GM21723 (cell line): ENCODE measurements at regions not wholly inside any gene's neighbourhood (a gene's known extent, or its start where the extent isn't known, plus 50 kb on each side); places are given as distances from the start of the nearest gene placed in this dataset.
"Not testable (repeated sequence)": the region's sequence is repeated elsewhere in the genome, so short reads cannot be mapped to it uniquely, and the experiment has no call there.

Experiments
- ATAC-seq: cut with Tn5 transposase; IDR thresholded peaks from one replicate; pipeline ENCODE4 v1.9.1; 2021; ENCODE audit warnings: mild to moderate bottlenecking, moderate library complexity; ENCODE audit not compliant: unreplicated experiment

DNA sequence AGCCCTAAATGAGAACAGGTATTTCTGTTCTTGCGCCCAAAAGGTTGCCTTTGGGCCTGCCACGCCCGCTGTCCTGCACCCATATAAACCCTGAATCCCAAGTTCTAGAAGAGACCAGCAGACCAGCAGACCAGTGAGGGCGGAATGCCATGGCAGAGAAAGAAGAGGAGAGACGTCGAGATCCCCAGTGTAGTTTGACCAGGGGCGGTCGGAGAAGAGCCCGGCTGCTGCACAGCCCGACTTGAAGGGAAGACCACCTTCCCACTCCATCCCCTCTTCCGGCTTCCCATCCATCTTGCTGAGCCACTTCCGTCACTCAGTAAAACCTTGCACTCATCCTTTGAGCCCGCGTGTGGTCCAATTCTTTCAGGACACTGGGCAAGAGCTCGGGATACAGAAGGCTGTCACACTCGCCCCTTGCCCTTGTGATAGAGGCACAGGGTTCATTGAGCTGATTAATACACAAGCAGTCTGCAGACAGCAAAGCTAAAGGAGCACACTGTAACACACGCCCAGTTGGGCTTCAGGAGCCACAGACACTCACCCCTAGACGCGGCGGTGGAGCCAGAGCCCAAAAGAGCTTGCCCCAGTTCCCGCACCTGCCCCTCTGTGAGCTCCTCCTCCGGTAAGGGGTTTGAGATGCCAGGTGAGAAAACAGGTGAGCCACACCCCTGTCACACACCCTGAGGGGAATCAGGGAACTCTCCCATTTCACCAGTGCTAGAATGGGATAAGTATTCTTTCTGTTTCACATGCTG lies 230.8 kb downstream of the PCDH10 start:
- no peak for ATAC-seq

DNA sequence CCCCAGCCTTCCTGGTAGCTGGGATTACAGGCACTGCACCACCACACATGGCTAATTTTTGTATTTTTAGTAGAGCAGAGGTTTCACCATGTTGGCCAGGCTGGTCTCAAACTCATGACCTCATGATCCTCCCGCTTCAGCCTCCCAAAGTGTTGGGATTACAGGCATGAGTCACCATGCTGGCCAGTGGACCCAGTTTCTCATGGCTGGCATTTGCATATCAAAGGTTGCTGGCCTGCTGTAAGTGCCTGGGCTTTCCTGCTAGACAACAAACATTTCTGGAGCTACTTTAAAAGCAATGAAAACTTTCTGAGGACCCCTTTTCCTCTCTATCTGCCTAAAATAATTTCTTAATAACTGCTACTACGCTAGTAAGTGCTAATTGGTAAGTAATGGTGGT lies 228.2 kb downstream of the PCDH10 start:
- ATAC-seq, result no peak

DNA sequence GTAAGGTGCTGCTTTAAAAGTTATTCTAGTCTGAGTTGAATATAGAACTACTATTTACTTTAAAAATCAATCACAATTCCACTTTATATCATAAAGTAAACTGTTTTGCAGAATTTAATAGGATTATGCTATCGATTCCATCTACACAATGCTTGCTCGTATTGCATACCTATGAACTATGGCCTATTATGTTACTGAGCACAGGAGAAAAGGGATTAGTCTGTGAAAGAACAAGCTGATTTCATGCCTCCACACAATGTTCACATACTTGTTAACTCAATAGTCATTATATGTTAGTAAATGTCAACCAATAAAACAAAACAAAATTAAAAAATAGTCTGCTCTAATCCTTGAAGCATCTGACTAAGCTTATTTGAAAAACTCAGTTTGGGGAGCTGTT lies 223.6 kb downstream of the PCDH10 start:
- ATAC-seq, result no peak

DNA sequence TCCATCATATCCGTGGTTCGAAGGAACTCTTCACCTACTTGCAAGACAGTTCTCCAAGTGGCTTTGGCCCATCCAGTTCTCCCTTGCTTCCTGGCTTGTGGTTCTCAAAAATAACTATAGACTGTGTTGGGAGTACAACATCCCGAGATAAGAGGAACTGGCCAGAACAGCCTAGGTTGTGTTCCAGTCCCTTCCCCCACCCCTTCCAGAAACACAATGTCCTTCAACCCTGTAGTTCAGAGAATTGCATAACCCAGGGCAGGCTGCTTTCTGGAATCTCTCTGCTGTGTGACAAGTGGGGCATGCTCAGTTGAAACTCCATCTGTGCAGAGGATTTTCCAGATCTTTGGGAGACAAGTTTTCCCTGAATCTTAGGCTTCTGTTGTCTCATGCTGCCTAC lies 206.5 kb downstream of the PCDH10 start:
- ATAC-seq, result no peak

DNA sequence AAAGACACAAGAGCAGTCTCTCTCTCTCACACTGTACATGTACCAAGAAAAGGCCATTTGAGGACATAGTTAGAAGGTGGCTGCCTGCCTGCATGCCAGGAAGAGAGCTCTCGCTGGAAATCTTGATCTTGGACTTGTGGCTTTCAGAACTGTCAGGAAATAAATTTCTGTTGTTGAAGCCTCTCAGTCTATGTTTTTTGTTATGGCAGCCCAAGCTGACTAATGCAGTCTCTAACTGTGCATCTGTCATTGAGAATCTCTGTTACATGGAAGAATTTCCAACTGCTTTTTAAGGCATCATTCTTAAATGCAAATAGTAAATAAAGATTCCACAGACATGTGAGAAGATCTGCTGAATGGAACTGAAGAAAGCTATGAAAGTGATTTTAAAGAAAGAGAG lies 198.3 kb downstream of the PCDH10 start:
- no peak for ATAC-seq

DNA sequence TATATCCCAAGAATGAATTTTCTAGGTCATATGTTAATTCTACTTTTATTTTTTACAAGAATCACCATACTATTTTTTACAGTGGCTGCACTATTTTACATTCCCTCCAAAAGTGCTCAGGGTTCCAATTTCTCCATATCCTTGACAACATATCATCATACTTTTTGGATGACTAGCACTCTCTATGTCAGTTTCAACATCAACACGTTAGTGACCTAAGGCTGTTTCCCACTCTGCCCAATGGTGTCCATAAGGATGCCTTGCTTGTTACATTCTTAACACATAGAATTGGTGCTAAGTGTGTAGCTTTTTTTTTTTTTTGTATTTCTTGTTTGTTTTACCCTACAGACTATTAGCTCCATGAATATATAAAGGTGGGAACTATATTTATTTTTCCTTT lies 175.4 kb downstream of the PCDH10 start:
- ATAC-seq, result no peak

DNA sequence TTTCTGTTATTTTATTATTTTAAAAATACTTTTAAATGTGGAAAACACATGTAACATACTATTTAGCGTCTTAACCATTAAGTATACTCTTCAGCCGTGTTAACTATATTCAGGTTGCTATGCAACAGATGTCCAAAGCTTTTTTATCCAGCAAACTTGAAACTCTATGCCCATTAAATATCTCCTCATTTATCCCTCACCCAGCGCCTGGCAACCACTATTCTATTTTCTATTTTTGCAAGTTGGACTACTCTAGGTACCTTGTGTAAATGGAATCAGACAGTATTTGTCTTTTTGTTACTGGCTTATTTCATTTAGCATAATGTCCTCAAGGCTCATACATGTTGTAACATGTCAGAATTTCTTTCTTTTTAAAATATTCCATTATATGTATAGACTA lies 174.6 kb downstream of the PCDH10 start:
- no peak for ATAC-seq

DNA sequence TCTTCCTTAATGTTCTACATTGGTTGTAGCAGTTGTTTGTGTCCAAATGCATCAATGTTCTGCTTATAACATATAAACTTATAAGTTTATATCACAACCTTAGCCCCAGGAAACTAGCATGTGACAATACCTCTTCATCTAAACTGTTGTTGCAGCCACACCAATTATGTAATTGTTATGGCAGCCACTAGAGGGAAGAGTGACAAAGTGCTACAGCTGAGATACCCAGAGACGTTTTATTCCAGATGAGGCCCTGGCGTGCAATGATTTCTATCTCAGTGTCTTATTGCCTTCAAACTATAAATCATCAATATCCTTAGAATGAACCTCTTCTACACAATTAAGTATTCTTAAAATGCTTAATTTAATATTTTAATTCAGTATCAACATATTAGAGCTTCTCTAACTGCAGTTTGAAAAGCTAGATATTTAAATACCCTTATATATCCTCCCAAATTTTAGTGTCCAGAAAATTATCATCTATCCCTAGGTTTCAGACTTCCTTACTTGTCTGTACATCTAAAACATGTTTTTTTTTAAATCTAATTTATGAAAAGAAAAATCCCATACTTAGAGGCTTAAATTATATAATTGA lies 171.6 kb downstream of the PCDH10 start:
- ATAC-seq, result peak; percentile 70

DNA sequence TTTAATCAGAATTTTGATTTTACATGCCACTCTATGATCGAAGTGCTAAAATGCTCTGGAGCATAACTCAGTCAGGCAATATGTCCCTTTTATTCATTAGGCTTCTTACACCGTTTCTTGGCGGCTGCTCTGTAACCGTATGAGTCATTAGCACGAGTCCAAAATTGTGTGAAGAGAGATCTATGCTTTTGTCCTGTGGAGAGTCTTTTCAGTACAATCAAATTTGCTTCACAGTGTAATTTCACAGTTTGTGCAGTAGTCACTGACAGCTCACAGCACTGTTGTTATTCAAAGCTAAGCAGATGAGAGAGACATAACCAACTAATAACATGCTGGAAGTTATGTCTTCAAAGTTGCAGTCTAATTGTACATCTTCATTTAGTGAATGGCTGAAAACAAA lies 167.8 kb downstream of the PCDH10 start:
- no peak for ATAC-seq

DNA sequence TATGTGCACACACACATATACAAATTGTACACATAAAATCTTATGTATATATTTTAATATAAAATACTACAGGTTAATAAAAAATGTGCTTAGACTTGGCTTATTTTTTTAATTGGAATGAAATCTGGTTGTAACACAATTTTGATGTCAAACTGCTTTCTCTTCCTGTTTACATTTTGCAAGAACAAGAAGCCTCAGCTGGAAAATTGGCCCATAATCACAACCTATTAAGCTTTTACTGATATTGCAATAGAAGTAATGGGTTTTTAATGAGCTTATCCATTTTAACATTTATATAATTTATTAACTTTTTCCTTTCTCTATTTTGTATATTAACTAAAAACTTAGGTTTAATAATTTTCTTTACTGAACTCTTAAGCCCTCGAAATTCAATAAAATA lies 165.9 kb downstream of the PCDH10 start:
- ATAC-seq, result no peak

DNA sequence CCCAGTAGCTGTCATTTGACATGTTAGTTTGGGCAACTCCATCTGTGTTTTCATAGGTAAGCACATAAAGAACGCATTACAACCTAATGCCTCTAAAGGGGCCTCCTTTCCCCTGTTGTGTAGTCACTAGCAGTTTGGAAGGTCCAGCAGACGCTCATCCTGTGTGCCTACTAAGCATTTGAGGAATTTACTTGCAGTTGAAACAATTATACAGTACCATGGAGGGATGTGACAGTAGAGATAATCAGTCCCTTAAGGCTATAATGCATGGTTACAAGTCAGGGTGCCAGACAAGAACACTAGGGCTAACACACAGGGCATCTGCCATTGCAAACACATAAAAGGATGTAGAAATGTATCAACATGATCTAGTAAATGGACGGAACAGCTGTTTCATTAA lies 138.3 kb downstream of the PCDH10 start:
- no peak for ATAC-seq

DNA sequence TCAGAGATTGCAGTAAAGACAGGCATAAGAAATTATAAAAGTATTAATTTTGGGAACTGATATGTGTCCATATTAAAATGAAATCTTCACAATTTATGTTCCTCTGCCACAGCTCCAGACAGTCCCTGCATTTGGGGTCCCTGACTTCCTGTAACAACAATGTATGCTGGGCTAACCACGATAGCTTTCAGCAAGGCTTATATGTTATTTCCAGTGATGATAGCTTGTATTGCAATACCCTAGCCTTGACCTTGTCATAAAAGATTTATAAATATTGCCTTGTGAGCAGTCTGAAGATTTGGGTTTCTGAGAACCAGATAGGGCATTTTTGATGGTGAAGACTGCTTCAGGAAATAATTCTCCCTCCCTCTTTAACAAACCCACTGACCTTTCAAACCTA lies 129.5 kb downstream of the PCDH10 start:
- no peak for ATAC-seq

DNA sequence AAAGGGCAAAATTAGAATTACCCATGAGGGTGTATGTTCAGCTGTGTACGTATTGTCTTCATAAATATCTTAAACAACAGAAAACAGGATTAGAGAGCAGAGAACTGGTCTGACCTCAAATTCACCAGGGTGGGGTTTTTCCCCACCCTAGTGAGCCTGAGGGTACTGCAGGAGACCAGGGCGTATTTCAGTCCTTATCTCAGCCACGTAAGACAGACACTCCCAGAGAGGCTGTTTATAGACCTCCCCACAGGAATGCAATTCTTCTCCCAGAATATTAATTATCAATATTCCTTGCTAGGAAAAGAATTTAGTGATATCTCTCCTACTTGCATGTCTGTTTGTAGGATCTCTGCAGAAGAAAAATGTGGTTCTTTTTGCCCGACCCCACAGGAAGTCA lies 128.8 kb downstream of the PCDH10 start:
- ATAC-seq, result not testable (repeated sequence)

DNA sequence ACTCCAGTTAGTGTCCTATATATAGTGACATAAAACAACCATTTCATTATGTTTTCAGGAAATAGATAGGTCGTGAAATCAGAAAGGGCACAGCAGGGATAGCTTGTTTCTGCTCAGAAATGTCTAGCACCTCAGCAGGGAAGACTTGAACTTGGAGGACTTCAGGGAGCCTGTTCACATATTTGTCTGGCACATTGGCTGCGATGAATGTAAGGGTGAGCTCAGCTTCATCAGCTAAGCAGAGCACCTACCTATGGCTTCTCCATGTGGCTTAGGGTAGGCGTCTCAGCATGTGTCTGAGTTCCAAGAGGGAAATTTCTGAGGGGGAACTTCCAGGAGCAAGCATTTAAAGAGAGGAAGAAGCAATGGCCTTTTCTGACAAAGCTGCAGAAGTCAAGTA lies 126.2 kb downstream of the PCDH10 start:
- no peak for ATAC-seq

DNA sequence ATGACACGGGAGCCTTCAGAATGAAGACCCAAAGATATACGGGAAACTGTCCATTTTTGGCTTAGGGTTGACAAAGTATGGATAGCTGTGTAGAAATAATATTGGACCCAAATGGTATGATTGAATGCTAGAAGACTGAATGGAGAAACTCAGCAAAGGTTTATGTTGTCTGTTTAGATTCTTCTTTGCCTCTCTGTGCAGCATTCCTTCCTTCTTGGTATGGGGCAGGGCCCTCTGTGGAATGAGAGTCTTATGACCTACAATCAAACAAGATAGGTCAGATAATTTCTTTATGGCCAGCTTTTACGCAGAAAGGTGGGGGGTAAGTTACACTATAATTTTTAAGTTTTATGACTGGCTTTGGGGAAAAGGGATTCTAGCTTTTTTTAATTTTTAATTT lies 124.3 kb downstream of the PCDH10 start:
- no peak for ATAC-seq

DNA sequence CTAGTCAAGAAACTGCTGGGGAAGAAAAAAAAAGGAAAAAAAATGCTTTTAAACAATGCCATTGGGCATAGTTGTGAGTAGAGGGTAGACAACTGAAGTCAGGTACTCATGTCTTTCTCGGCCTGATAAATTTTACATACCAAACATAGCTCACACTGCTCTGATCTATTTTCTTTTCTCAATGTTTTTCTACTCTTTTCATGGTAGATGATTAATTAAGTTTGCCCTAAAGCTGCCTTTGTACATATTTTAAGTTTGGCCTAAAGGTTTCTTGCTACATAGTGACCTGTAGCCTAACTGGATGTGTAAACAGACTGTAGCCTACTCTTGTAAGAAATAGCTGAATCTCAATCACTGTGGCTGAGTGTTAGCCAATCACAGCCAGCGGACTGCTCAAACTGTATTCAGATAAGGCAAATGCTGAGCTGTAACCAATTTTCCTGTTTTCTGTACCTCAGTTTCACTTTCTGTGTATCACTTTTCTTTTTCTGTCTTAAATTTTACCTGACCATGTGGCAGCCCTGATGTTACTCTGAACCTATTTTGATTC lies 121.0 kb downstream of the PCDH10 start:
- no peak for ATAC-seq

DNA sequence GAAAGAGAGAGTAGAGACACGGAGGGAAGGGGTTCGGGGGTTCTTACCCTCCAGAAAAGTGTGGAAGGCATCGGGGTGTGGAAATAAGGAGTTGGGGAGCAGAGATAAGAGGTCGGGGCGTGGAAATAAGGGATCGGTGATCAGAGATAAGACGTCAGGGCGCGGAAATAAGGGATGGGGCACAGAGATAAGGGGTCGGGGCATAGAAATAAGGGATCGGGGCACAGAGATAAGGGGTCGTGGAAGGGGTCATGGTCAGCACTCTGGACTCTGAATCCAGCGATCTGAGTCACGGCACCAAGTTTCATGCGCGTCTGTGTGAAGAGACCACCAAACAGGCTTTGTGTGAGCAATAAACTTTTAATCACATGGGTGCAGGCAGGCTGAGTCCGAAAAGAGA lies 119.1 kb downstream of the PCDH10 start:
- ATAC-seq, result no peak

DNA sequence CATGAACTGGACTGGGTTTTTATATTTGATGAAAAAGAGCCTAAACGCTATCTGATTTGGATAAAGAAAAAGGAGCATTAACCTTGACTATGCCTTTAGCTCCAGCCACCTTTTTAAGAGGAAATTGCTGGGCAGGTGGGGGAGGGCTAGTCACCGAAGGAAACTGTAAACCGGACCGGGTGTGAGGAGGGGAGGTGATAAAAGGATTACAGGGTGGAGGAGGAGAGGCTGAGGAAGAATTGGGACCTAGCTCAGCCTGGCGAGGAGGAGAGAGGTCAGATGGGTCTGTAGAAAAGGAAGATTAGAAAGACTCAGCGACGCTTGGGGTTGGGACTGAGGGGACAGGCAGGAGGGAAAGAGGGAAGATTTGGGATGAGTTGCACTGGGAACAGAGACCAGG lies 118.4 kb downstream of the PCDH10 start:
- not testable (repeated sequence) for ATAC-seq

DNA sequence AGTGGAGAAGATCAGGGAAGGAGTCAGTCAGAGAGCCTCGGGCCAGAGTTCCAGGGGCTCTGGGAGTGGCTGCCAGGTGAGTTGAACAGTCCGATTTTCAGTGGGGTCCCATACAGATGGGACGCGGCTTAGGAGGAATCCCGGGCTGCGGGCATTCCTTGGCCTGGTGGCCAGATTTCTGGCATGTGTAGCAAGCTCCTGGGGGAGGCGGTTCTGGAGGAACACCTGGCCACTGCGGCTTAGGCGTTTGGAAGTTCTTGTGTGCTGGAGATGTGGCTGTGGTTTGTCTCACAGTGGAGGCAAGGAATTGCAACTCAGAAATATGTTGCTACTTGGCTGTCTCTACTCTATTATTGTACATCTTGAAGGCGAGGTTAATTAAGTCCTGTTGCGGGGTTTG lies 117.9 kb downstream of the PCDH10 start:
- not testable (repeated sequence) for ATAC-seq

DNA sequence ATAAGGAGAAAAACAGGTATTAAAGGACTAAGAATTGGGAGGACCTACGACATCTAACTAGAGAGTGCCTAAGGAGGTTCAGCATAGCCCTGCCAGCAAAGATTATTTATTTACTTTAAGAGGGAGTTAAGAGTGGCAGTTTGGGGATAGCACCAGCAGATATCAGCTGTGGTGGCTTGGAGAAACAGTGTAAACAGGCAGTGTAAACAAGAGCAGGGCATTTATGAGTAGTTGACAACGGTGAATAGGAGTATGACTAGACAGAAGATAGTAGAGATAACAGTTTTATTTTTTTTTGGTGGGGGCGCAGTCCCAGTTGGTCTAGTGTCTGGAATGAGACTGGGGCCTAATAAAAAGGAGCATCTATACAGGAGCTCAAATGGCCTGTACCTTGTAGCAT lies 115.2 kb downstream of the PCDH10 start:
- not testable (repeated sequence) for ATAC-seq

DNA sequence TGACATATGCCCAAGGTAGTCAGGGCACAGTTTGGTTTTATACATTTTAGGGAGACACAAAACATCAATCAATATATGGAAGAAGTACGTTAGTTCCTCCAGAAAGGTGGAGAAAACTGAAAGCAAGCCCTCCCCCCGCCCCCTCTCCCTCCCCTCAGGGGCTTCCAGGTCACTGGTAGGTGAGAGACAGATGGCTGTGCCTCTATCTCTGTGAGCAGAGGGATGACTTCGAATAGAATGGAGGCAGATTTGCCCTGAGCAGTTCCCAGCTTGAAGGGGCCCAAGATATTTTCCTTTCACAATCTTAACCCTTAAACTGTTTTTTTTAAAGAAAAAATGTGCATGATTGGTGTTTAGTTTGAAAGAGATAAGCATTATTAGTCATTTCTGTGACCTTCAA lies 114.0 kb downstream of the PCDH10 start:
- no peak for ATAC-seq

DNA sequence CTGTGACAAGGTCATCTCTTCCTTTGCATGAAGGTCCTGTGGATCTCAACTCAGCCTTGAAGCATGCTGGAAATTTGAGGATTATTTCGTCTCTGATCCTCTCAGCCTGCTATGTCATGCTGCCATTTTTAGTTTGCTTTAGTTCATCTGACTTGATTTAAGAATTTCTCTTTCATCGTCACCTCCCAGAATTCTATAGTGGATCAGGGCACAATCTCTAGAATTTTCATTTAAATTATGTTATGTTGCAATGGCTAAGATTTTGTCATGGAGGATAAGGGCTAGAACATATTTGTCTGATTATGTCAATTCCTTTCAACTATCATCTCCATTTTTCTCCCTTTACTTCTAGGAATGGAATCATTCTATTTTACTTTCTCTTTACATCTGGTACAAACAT lies 98.8 kb downstream of the PCDH10 start:
- no peak for ATAC-seq

DNA sequence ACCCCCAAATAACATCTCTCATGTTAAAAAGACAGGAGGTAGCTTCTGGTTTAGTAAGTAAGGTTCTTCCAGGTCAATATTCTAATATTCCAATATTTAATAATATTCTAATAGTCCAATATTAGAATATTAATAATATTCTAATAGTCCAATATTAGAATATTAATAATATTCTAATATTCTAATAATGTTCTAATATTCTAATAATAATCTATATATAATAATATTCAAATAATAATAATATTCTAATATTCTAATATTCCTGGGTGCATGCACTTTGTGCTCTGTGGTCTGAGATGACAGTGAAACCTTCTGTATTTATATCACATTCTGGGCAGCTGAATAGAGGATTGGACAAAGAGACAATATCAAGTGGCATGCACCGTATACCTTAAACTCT lies 96.1 kb downstream of the PCDH10 start:
- ATAC-seq, result no peak
